ENCODE measurements at regions not wholly inside any gene's neighbourhood (a gene's known extent, or its start where the extent isn't known, plus 50 kb on each side); places are given as distances from the start of the nearest gene placed in this dataset.

GRCh38 chr6:120606743-120607142 lies 727.5 kb downstream of the TBC1D32 start:
- H3K9ac ChIP-seq (ENCODE audit: insufficient read depth in 1 of 2, low read depth in 2 of 2, low read length in 2 of 2): no peak overlapping the region
- H2AFZ ChIP-seq (ENCODE audit: low read depth, low read length): no peak overlapping the region
- no peaks in the 10 kb centered on the region for H4K20me1 ChIP-seq (replicated peaks; ENCODE audit: control insufficient read depth, insufficient read depth, low read length)
- no peaks in the 10 kb centered on the region for H3K4me1 ChIP-seq (replicated peaks in 1 of 2; ENCODE audit: control insufficient read depth in 2 of 2, insufficient read depth in 2 of 2, low read length in 2 of 2)
- intact Hi-C loops (cut with micrococcal nuclease): no loop called here
- no peaks in the 10 kb centered on the region for H3K9me1 ChIP-seq (ENCODE audit: control insufficient read depth, insufficient read depth, low read length)
- no peaks in the 10 kb centered on the region for H3K36me3 ChIP-seq (ENCODE audit: control insufficient read depth, insufficient read depth, low read length)
- DNase-seq (ENCODE audit: extremely low read depth in 1 of 4, low spot score in 3 of 4) (no peak), ATAC-seq (no peak), FAIRE-seq (no peak)
- H3K27me3 ChIP-seq (ENCODE audit: control insufficient read depth in 2 of 2, insufficient read depth in 2 of 2, low read length in 2 of 2): no peaks in the 10 kb centered on the region
- in situ Hi-C loops (cut with MboI): no loop called here
- H3K4me3 ChIP-seq: no peak overlapping the region
- no peaks in the 10 kb centered on the region for H3K79me2 ChIP-seq (ENCODE audit: control insufficient read depth, insufficient read depth, low read length)
- no TSS peak for BruUV-seq (replicated peaks)
- WGBS (ENCODE audit: insufficient coverage, low coverage, missing lambda C conversion rate): 0% methylated on average over 4 of the region's 4 CpGs
- ChIA-PET CTCF (ENCODE audit: low intra/inter-chr PET ratio) (no interaction called here), POLR2A (no interaction called here)
- no peak overlapping the region for H3K4me2 ChIP-seq (ENCODE audit: insufficient read depth, low read length)
- no peaks in the 10 kb centered on the region for H3K9me3 ChIP-seq (replicated peaks; ENCODE audit: control insufficient read depth, insufficient read depth, low read depth, low read length)
- H3K27ac ChIP-seq (ENCODE audit: extremely low read depth, low read depth, low read length): no peak overlapping the region
- TF ChIP-seq MYBL2 (IDR thresholded peaks at IDR 0.05; ENCODE audit: low read depth): no peak
- no peak for TF ChIP-seq MYBL2 (CRISPR knock-in tag; IDR thresholded peaks at IDR 0.05; ENCODE audit: borderline replicate concordance)
- no peak for TF ChIP-seq SREBF2 (CRISPR knock-in tag; IDR thresholded peaks at IDR 0.05)
- TF ChIP-seq KDM4B (IDR thresholded peaks at IDR 0.05; ENCODE audit: borderline replicate concordance in 2 of 2, low read depth in 1 of 2): no peak
- no peak for TF ChIP-seq ZNF12 (CRISPR knock-in tag; IDR thresholded peaks at IDR 0.05)
- TF ChIP-seq FOXP1 (CRISPR knock-in tag; IDR thresholded peaks at IDR 0.05): no peak
- TF ChIP-seq REST (IDR thresholded peaks at IDR 0.05; ENCODE audit: borderline replicate concordance): no peak
- TF ChIP-seq REST (CRISPR knock-in tag; IDR thresholded peaks at IDR 0.05; ENCODE audit: low read depth): no peak
- TF ChIP-seq ZNF197 (CRISPR knock-in tag; IDR thresholded peaks at IDR 0.05; ENCODE audit: low read depth): no peak
- no peak for TF ChIP-seq MBD1 (CRISPR knock-in tag; IDR thresholded peaks at IDR 0.05)
- TF ChIP-seq ZNF431 (CRISPR knock-in tag; IDR thresholded peaks at IDR 0.05): no peak
- no peak for TF ChIP-seq ZNF282 (CRISPR knock-in tag; IDR thresholded peaks at IDR 0.05)
